ENCODE measurements at regions not wholly inside any gene's neighbourhood (a gene's known extent, or its start where the extent isn't known, plus 50 kb on each side); places are given as distances from the start of the nearest gene placed in this dataset.

DNA sequence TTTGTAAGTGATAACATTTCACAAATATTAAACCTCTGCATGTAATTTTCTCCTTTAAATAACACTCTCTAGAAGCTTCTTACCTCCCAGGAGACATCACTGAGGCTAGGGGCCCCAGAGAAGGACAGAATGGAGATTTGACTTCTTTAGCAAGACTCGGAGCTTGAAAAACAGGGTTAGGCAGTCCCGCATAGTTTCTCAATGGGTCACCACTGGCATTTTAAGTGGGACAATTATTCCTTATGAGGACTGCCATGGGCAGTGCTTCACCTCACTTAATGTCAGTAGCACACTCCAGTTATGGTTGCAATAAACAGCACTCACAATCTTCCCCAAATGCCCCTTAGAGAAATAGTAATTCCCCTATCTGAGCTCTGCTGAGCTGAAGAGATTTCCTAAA is 66.7 kb upstream of the NOCT start:
- TF ChIP-seq, protein P1, sequence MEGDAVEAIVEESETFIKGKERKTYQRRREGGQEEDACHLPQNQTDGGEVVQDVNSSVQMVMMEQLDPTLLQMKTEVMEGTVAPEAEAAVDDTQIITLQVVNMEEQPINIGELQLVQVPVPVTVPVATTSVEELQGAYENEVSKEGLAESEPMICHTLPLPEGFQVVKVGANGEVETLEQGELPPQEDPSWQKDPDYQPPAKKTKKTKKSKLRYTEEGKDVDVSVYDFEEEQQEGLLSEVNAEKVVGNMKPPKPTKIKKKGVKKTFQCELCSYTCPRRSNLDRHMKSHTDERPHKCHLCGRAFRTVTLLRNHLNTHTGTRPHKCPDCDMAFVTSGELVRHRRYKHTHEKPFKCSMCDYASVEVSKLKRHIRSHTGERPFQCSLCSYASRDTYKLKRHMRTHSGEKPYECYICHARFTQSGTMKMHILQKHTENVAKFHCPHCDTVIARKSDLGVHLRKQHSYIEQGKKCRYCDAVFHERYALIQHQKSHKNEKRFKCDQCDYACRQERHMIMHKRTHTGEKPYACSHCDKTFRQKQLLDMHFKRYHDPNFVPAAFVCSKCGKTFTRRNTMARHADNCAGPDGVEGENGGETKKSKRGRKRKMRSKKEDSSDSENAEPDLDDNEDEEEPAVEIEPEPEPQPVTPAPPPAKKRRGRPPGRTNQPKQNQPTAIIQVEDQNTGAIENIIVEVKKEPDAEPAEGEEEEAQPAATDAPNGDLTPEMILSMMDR (conservative IDR thresholded peaks at IDR 0.05; ENCODE audit: control insufficient read depth, insufficient read depth, low read depth, low read length), result no peak
- no peak for DNase-seq (ENCODE audit: low read depth)
- H3K4me3 ChIP-seq (ENCODE audit: control insufficient read depth, low read depth, low read length), result no peak overlapping the region

DNA sequence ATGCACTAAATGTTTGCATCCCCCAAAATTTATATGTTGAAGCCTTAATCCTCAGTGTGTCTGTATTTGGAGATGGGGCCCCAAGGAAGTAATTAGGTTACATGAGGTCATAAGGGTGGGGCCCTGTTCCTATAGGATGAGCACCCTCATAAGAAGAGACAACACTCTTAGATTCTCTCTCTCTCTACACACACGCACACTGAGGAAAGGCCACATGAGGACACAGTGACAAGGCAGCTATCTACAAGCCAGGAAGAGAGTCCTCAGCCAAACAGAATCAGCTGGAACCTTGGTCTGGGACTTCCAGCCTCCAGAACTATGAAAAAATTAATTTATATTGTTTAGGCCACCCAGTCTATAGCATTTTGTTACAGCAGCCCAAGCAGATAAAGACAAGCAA is 69.3 kb upstream of the NOCT start:
- TF ChIP-seq, protein P1 (conservative IDR thresholded peaks at IDR 0.05; ENCODE audit: control insufficient read depth, insufficient read depth, low read depth, low read length), result no peak
- DNase-seq (ENCODE audit: low read depth), result no peak
- H3K4me3 ChIP-seq (ENCODE audit: control insufficient read depth, low read depth, low read length), result no peak overlapping the region

DNA sequence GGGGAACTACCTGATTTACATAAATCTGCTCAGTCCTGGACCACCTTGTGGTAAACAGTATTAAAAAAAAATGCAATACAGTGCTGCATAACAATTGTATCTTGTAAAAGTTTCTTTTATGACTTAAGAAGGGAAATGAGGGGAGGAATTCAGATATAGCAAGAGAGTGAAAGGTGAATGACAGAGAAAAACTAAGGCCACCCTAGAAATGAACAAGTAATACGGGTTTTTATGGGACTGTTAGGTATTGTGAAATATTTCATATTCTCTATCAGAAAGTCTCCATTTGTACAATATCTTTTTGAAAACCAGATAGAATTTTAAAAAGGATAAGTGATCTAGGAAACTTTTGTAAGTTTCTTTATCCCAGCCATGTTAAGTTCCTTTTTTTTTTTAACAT is 69.7 kb upstream of the NOCT start:
- TF ChIP-seq, protein P1 (conservative IDR thresholded peaks at IDR 0.05; ENCODE audit: control insufficient read depth, insufficient read depth, low read depth, low read length), result no peak

DNA sequence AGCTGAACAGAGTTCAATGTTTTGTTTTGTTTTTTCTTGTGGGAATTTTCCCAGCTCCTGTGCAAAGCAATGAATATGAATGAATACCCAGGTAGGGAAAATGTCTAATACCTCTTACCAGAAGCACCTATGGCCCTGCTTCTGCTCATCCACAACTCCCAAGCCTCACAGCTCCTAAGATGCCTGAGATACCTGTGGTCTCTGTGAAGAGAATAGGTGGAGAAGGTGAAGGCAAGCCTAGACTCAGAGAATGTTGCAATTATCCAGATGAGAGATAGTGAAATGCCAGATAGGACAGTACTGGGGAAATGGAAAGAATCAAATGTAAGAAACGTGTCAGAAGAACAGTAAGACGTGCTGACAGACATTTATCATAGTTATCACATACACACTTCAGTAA is 70.2 kb upstream of the NOCT start:
- no peak for DNase-seq (ENCODE audit: low read depth)
- TF ChIP-seq, protein P1 (conservative IDR thresholded peaks at IDR 0.05; ENCODE audit: control insufficient read depth, insufficient read depth, low read depth, low read length), result no peak
- no peak overlapping the region for H3K4me3 ChIP-seq (ENCODE audit: control insufficient read depth, low read depth, low read length)

More for the DNA sequence above, 69.7 kb upstream of the NOCT start:
- no peak overlapping the region for H3K4me3 ChIP-seq (ENCODE audit: control insufficient read depth, low read depth, low read length)
- DNase-seq (ENCODE audit: low read depth), result no peak

DNA sequence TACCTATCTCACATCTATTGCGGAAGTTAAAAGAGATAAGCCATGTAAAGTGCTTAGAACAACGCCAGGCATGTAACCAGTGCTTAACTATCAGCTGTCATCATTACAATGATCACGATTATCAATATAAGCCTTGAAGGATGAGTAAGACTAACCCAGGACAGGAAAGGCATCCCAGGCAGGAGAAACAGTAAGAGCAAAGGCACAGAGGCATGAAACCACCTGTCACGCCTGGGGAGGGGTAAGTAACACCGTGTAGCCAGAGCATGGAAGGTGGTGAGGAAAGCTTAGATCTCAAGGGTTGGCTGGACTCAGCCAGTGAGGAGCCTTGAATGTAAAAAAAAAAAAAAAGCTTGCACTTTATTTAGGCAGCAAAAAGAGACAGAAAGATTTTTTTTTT is 71.7 kb upstream of the NOCT start:
- no peak for DNase-seq (ENCODE audit: low read depth)
- H3K4me3 ChIP-seq (ENCODE audit: control insufficient read depth, low read depth, low read length), result no peak overlapping the region
- TF ChIP-seq, protein P1 (conservative IDR thresholded peaks at IDR 0.05; ENCODE audit: control insufficient read depth, insufficient read depth, low read depth, low read length), result no peak

DNA sequence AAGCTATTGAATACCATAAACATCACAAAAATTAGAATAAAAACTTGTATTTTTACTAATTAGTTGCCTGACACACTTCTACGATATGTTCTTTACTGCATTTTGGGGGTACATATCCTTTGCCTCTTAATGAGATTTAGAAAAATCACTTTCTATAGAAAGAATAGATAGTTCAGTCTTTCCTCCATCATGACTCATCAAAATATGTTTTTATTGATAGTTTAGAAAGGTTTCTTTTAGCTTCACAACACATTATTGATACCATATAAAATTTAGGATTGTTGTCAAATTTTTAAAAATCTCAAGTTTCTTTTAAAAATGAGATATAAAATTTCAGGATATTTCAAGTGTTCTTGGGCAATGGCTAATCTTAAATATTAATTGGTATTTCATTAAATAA is 74.5 kb upstream of the NOCT start:
- TF ChIP-seq, protein P1 (conservative IDR thresholded peaks at IDR 0.05; ENCODE audit: control insufficient read depth, insufficient read depth, low read depth, low read length), result no peak
- no peak for DNase-seq (ENCODE audit: low read depth)
- H3K4me3 ChIP-seq (ENCODE audit: control insufficient read depth, low read depth, low read length), result no peak overlapping the region

DNA sequence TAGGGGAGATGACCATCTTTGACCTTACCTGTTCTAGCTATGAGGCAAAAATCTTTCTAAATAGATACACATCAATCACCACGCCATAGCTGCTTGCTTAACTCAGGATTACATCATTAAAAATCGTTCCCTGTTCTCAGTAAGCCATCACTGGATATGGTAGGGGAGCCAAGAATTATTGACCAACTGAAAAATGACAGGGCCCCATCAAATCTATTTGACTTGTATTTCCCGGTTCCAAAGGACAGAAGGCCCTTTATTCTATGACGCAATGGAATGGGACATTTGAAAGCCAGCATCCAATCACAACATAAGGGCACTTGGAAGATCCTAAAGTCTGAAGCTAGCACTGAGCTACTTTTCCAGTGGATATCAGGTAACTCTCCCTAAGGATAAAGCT is 75.6 kb upstream of the NOCT start:
- TF ChIP-seq, protein P1 (conservative IDR thresholded peaks at IDR 0.05; ENCODE audit: control insufficient read depth, insufficient read depth, low read depth, low read length), result no peak
- DNase-seq (ENCODE audit: low read depth), result no peak

More for the DNA sequence above, 75.6 kb upstream of the NOCT start:
- no peak overlapping the region for H3K4me3 ChIP-seq (ENCODE audit: control insufficient read depth, low read depth, low read length)

All from fibroblast of mammary gland (primary cell).